H1 (cell line): ENCODE measurements at regions not wholly inside any gene's neighbourhood (a gene's known extent, or its start where the extent isn't known, plus 50 kb on each side); places are given as distances from the start of the nearest gene placed in this dataset.

Experiments used
- CTCF ChIA-PET: fragments of 300-600 bp; sonication (Branson Sonifier 250); formaldehyde crosslinking; loops from one replicate; lab custom pipeline; 2021; ENCODE audit not compliant: partially characterized antibody; lab: Charles Lee
- POLR2A ChIA-PET: fragments of 300-600 bp; sonication (Branson Sonifier 250); formaldehyde crosslinking; loops from one replicate; lab custom pipeline; 2021; ENCODE audit warnings: inconsistent platforms; ENCODE audit not compliant: partially characterized antibody; lab: Charles Lee
- DNase-seq, 2 experiments: peaks; one replicate each; pipeline versions ENCODE4 v3.0.0 to v3.0.0-alpha.2; 2010 to 2022; ENCODE audit warnings: low spot score in 2 of 2, low read depth in 1 of 2, mixed read lengths in 1 of 2
- FAIRE-seq: peaks from 2 replicates; lab custom pipeline; 2011; peaks lifted over from hg19 to GRCh38; lab: Jason Lieb, UNC
- H2AFZ ChIP-seq: 2 replicates; pipeline ENCODE4 v1.8.1; 2012; ENCODE audit warnings: low read length, inconsistent platforms
- H2AK5ac ChIP-seq: 2 replicates; pipeline ENCODE4 v1.6.1; 2013; ENCODE audit warnings: low read depth, low read length
- H2BK120ac ChIP-seq: replicated peaks from 2 replicates; pipeline ENCODE3; 2013; ENCODE audit warnings: low read depth, low read length, inconsistent platforms
- H2BK12ac ChIP-seq: 2 replicates; pipeline ENCODE4 v1.6.1; 2013; ENCODE audit warnings: low read depth, low read length
- H2BK15ac ChIP-seq: 2 replicates; pipeline ENCODE4 v1.6.1; 2013; ENCODE audit warnings: low read length
- H2BK20ac ChIP-seq: 2 replicates; pipeline ENCODE4 v1.6.1; 2013; ENCODE audit warnings: low read length
- H2BK5ac ChIP-seq: 2 replicates; pipeline ENCODE4 v1.6.1; 2013; ENCODE audit warnings: low read depth, low read length
- H3K14ac ChIP-seq: 2 replicates; pipeline ENCODE4 v1.6.1; 2013; ENCODE audit warnings: inconsistent platforms; ENCODE audit not compliant: insufficient read length
- H3K18ac ChIP-seq: 2 replicates; pipeline ENCODE4 v1.6.1; 2013; ENCODE audit warnings: low read length; ENCODE audit errors: extremely low read depth
- H3K23ac ChIP-seq: 2 replicates; pipeline ENCODE4 v1.6.1; 2013; ENCODE audit warnings: inconsistent platforms; ENCODE audit not compliant: insufficient read length
- H3K23me2 ChIP-seq: 2 replicates; pipeline ENCODE4 v1.6.1; 2013; ENCODE audit warnings: low read depth, low read length
- H3K27ac ChIP-seq: 2 replicates; pipeline ENCODE4 v1.6.1; 2011; ENCODE audit warnings: low read depth, low read length, inconsistent platforms
- H3K27me3 ChIP-seq, 4 experiments: replicated peaks in 1 of 4; 1 replicate in 1 of 4; 2 replicates in 3 of 4; pipeline versions ENCODE4 v1.6.1 to v1.8.1; 2011 to 2013; ENCODE audit warnings: low read length in 3 of 4, mild to moderate bottlenecking in 3 of 4, inconsistent platforms in 2 of 4, mixed read lengths in 2 of 4, moderate library complexity in 1 of 4; ENCODE audit not compliant: control insufficient read depth in 3 of 4, insufficient read depth in 3 of 4; ENCODE audit errors: extremely low read depth in 1 of 4
- H3K36me3 ChIP-seq, 4 experiments: 2 replicates each; pipeline versions ENCODE4 v1.6.1 to v1.8.1; 2011 to 2013; ENCODE audit warnings: mild to moderate bottlenecking in 4 of 4, low read length in 3 of 4, moderate library complexity in 2 of 4, control low read depth in 1 of 4, inconsistent platforms in 1 of 4; ENCODE audit not compliant: insufficient read depth in 4 of 4, control insufficient read depth in 2 of 4
- H3K4ac ChIP-seq: replicated peaks from 2 replicates; pipeline ENCODE3; 2013; ENCODE audit warnings: low read length, low read depth, mixed read lengths, inconsistent platforms; ENCODE audit not compliant: insufficient read length
- H3K4me1 ChIP-seq, 4 experiments: replicated peaks in 1 of 4; 1 replicate in 1 of 4; 2 replicates in 3 of 4; pipeline versions ENCODE4 v1.6.1 to v1.8.1; 2011 to 2013; ENCODE audit warnings: low read length in 3 of 4, inconsistent platforms in 2 of 4, mixed read lengths in 1 of 4; ENCODE audit not compliant: insufficient read depth in 4 of 4, control insufficient read depth in 3 of 4
- H3K4me2 ChIP-seq, 2 experiments: 2 replicates each; pipeline versions ENCODE4 v1.6.1 to v1.8.1; 2011 to 2013; ENCODE audit warnings: low read depth in 2 of 2, low read length in 2 of 2, control low read depth in 1 of 2, inconsistent platforms in 1 of 2, mild to moderate bottlenecking in 1 of 2; ENCODE audit not compliant: insufficient read depth in 1 of 2
- H3K4me3 ChIP-seq, 4 experiments: fragments of 200-600, 300-600 bp in 1 of 4; sonication (generic), shearing (Covaris generic), sonication (Bioruptor Twin) in 1 of 4; 2 replicates each; pipeline versions ENCODE4 v1.5.1 to v1.8.1; 2011 to 2016; ENCODE audit warnings: low read length in 4 of 4, low read depth in 3 of 4, control low read depth in 2 of 4, inconsistent platforms in 2 of 4, mild to moderate bottlenecking in 2 of 4, mixed read lengths in 1 of 4, moderate library complexity in 1 of 4; ENCODE audit not compliant: insufficient read depth in 2 of 4; ENCODE audit errors: extremely low read depth in 1 of 4
- H3K56ac ChIP-seq: replicated peaks from 2 replicates; pipeline ENCODE3; 2013; ENCODE audit warnings: low read depth, mild to moderate bottlenecking, mixed read lengths, low read length, inconsistent platforms; ENCODE audit not compliant: insufficient read length
- H3K79me1 ChIP-seq: 2 replicates; pipeline ENCODE4 v1.6.1; 2013; ENCODE audit warnings: low read depth, low read length, control low read depth
- H3K79me2 ChIP-seq, 2 experiments: 2 replicates each; pipeline versions ENCODE4 v1.6.1 to v1.8.1; 2012 to 2013; ENCODE audit warnings: low read length in 2 of 2, mild to moderate bottlenecking in 2 of 2, inconsistent platforms in 1 of 2; ENCODE audit not compliant: insufficient read depth in 2 of 2, control insufficient read depth in 1 of 2
- H3K9ac ChIP-seq, 4 experiments: replicated peaks in 1 of 4; 1 replicate in 1 of 4; 2 replicates in 3 of 4; pipeline versions ENCODE4 v1.6.1 to v1.8.1; 2011 to 2013; ENCODE audit warnings: low read depth in 3 of 4, low read length in 3 of 4, control low read depth in 2 of 4, mild to moderate bottlenecking in 2 of 4, moderate library complexity in 2 of 4, inconsistent platforms in 1 of 4; ENCODE audit errors: extremely low read depth in 1 of 4
- H3K9me3 ChIP-seq, 2 experiments: 2 replicates each; pipeline versions ENCODE4 v1.6.1 to v1.8.1; 2012 to 2013; ENCODE audit warnings: mild to moderate bottlenecking in 2 of 2, moderate library complexity in 2 of 2, control low read depth in 1 of 2, inconsistent platforms in 1 of 2, low read depth in 1 of 2, low read length in 1 of 2, mixed read lengths in 1 of 2; ENCODE audit not compliant: insufficient read depth in 2 of 2
- H4K20me1 ChIP-seq, 2 experiments: replicated peaks in 1 of 2; 2 replicates each; pipeline versions ENCODE3 to v1.8.1; 2011 to 2013; ENCODE audit warnings: inconsistent platforms in 2 of 2, low read length in 2 of 2, mild to moderate bottlenecking in 1 of 2; ENCODE audit not compliant: insufficient read depth in 2 of 2, control insufficient read depth in 1 of 2
- H4K5ac ChIP-seq: 2 replicates; pipeline ENCODE4 v1.6.1; 2013; ENCODE audit warnings: low read length, low read depth, mixed read lengths, inconsistent platforms; ENCODE audit not compliant: insufficient read length
- H4K8ac ChIP-seq: 2 replicates; pipeline ENCODE4 v1.8.0; 2013; ENCODE audit warnings: mild to moderate bottlenecking, moderate library complexity, low read length, inconsistent platforms; ENCODE audit not compliant: insufficient read depth; ENCODE audit errors: extremely low read depth
- H4K91ac ChIP-seq: replicated peaks from 2 replicates; pipeline ENCODE3; 2013; ENCODE audit warnings: low read length, mixed read lengths, inconsistent platforms; ENCODE audit not compliant: insufficient read length
- EZH2 ChIP-seq: fragments of 200-600 bp; sonication (generic); IDR thresholded peaks from 2 replicates; pipeline ENCODE4 v1.7.1; 2012; ENCODE audit warnings: low read depth, mild to moderate bottlenecking, moderate library complexity, low read length, inconsistent platforms; ENCODE audit not compliant: severe bottlenecking
- GABPA ChIP-seq: IDR thresholded peaks from 2 replicates; pipeline ENCODE4 v1.6.1; 2011; ENCODE audit warnings: mild to moderate bottlenecking, low read length, moderate library complexity, borderline replicate concordance; ENCODE audit not compliant: insufficient read depth
- RXRA ChIP-seq: IDR thresholded peaks from 2 replicates; pipeline ENCODE4 v1.6.1; 2011; ENCODE audit warnings: low read depth, mild to moderate bottlenecking, low read length, moderate library complexity; ENCODE audit not compliant: insufficient read depth
- WGBS, 2 experiments: shearing (Covaris generic) in 1 of 2; methylation state at CpG; one replicate each; pipeline versions ENCODE4 v1.1.6 to v1.1.7; 2013 to 2015; ENCODE audit warnings: low lambda C conversion rate in 2 of 2, mixed read lengths in 2 of 2, inconsistent platforms in 1 of 2, low coverage in 1 of 2, missing lambda C conversion rate in 1 of 2; ENCODE audit not compliant: insufficient replicate concordance in 2 of 2, insufficient coverage in 1 of 2, insufficient read length in 1 of 2; ENCODE audit errors: extremely low coverage in 1 of 2, missing lambda C conversion rate in 1 of 2; 5-methylcytosine and 5-hydroxymethylcytosine counted together
- TF ChIP-seq, protein P1 (sequence below): IDR thresholded peaks from 2 replicates; pipeline ENCODE4 v1.6.1; 2012; ENCODE audit warnings: inconsistent platforms

DNA sequence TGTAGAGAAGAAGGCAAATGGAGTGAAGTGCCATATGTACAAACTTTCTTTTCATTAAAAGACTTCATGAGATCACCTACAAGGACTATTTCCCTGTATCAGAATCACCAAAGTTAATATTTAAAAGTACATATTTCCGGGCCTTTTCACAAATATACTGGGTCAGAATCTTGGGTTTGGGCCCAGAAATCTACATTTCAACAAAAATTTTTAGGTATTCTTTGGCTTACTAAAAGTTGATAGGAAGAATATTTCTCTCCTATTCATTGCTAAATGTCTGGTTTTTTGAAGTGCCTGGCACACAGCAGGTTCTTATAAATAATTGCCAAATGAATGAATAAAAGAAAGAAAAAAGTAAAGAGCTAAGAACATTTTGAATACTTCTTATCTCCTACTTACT lies 843.8 kb upstream of the ACVR2A start:
- Histone ChIP-seq H3K27me3 (no peaks in the 10 kb centered on the region), H3K4me3 (no peak overlapping the region), H3K14ac (no peak overlapping the region), H3K23me2 (no peaks in the 10 kb centered on the region), H3K56ac (no peak overlapping the region), H2BK15ac (no peak overlapping the region), H2BK12ac (no peak overlapping the region), H3K79me2 (no peaks in the 10 kb centered on the region), H4K20me1 (no peaks in the 10 kb centered on the region), H2BK5ac (no peak overlapping the region), H3K23ac (no peak overlapping the region), H3K9ac (no peak overlapping the region), H2BK20ac (no peak overlapping the region), H3K27ac (no peak overlapping the region), H4K5ac (no peak overlapping the region), H3K9me3 (no peaks in the 10 kb centered on the region), H3K4me1 (no peaks in the 10 kb centered on the region), H3K36me3 (no peaks in the 10 kb centered on the region), H4K91ac (no peak overlapping the region), H4K8ac (no peak overlapping the region), H2BK120ac (no peak overlapping the region), H2AFZ (no peak overlapping the region), H3K79me1 (no peaks in the 10 kb centered on the region), H2AK5ac (no peak overlapping the region), H3K18ac (no peak overlapping the region), H3K4me2 (no peak overlapping the region), H3K4ac (no peak overlapping the region)
- TF ChIP-seq, protein P1, sequence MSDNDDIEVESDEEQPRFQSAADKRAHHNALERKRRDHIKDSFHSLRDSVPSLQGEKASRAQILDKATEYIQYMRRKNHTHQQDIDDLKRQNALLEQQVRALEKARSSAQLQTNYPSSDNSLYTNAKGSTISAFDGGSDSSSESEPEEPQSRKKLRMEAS = no peak
- no peak for TF ChIP-seq GABPA
- no peak for TF ChIP-seq RXRA
- no peak for TF ChIP-seq EZH2
- WGBS, 2 experiments = 86% methylated on average over 1 of the region's 1 CpG; no CpG with 5 or more reads in 1 of the 2 experiments
- POLR2A ChIA-PET = no interaction called here
- no peak for DNase-seq
- CTCF ChIA-PET = no interaction called here
- no peak for FAIRE-seq
